Lower leg skin (tissue), 3 donors: ENCODE measurements at regions not wholly inside any gene's neighbourhood (a gene's known extent, or its start where the extent isn't known, plus 50 kb on each side); places are given as distances from the start of the nearest gene placed in this dataset.

Source experiments
- CTCF ChIP-seq, 3 donors: fragments of 450-650 bp; IDR thresholded peaks; one replicate each; pipeline ENCODE4 v1.5.1; 2016; ENCODE audit warnings: antibody characterized with exemption in 3 of 3, mild to moderate bottlenecking in 3 of 3, moderate library complexity in 2 of 3
- POLR2A ChIP-seq, 2 donors: fragments of 450-650 bp; IDR thresholded peaks; one replicate each; pipeline ENCODE4 v1.6.1; 2016 to 2017; ENCODE audit warnings: antibody characterized with exemption in 2 of 2, mild to moderate bottlenecking in 1 of 2, moderate library complexity in 1 of 2

- no peak for TF ChIP-seq CTCF (IDR thresholded peaks at IDR 0.05)
- no peak for TF ChIP-seq POLR2A (IDR thresholded peaks at IDR 0.05)
These were observed 112.2 kb downstream of the BCOR start for GRCh38 chrX:39985551-39985950.
